Mesodermal cell (in vitro differentiated cells): ENCODE measurements at regions not wholly inside any gene's neighbourhood (a gene's known extent, or its start where the extent isn't known, plus 50 kb on each side); places are given as distances from the start of the nearest gene placed in this dataset.

Source experiments
- H3K27ac ChIP-seq: 2 replicates; pipeline ENCODE4 v1.7.0; 2013; ENCODE audit warnings: mild to moderate bottlenecking, low read depth, low read length, moderate library complexity; ENCODE audit not compliant: severe bottlenecking
- H3K36me3 ChIP-seq: 2 replicates; pipeline ENCODE4 v1.7.1; 2013; ENCODE audit warnings: mild to moderate bottlenecking, low read length, moderate library complexity; ENCODE audit not compliant: control insufficient read depth, insufficient read depth
- H3K4me1 ChIP-seq: one replicate; pipeline ENCODE4 v1.7.1; 2013; ENCODE audit warnings: mild to moderate bottlenecking, low read length; ENCODE audit not compliant: insufficient read depth, control insufficient read depth, poor library complexity, severe bottlenecking
- H3K4me3 ChIP-seq: 2 replicates; pipeline ENCODE4 v1.7.0; 2013; ENCODE audit warnings: low read length, control low read depth, mild to moderate bottlenecking; ENCODE audit not compliant: insufficient read depth, poor library complexity, severe bottlenecking; ENCODE audit errors: extremely low read depth
- H3K9me3 ChIP-seq: 2 replicates; pipeline ENCODE4 v1.7.1; 2013; ENCODE audit warnings: mild to moderate bottlenecking, low read length, moderate library complexity; ENCODE audit not compliant: control insufficient read depth
- WGBS, 2 experiments: methylation state at CpG; one replicate each; pipeline ENCODE4 v1.1.5; 2013; ENCODE audit warnings: missing lambda C conversion rate in 2 of 2; ENCODE audit not compliant: insufficient coverage in 2 of 2; 5-methylcytosine and 5-hydroxymethylcytosine counted together

- Histone ChIP-seq H3K4me3 (no peak overlapping the region), H3K9me3 (no peaks in the 10 kb centered on the region), H3K27ac (no peak overlapping the region), H3K4me1 (no peaks in the 10 kb centered on the region), H3K36me3 (no peaks in the 10 kb centered on the region)
These were observed 59.4 kb upstream of the C5orf46 start for GRCh38 chr5:147965715-147966114.

GRCh38 chr5:147963948-147964693 lies 57.8 kb upstream of the C5orf46 start:
- H3K4me3 ChIP-seq, result no peak overlapping the region
- no peaks in the 10 kb centered on the region for H3K9me3 ChIP-seq
- no peaks in the 10 kb centered on the region for H3K36me3 ChIP-seq
- no peaks in the 10 kb centered on the region for H3K4me1 ChIP-seq
- H3K27ac ChIP-seq, result peak overlapping the region; percentile 86
- 83 to 90% methylated on average over 3 to 4 of the region's 4 CpGs for WGBS, 2 experiments

- H3K4me1 ChIP-seq, result no peaks in the 10 kb centered on the region
- no peak overlapping the region for H3K4me3 ChIP-seq
- no peaks in the 10 kb centered on the region for H3K36me3 ChIP-seq
- 92 to 100% methylated on average over 2 of the region's 2 CpGs for WGBS, 2 experiments
- peak overlapping the region; percentile 86 for H3K27ac ChIP-seq
- H3K9me3 ChIP-seq, result no peaks in the 10 kb centered on the region
These were observed 57.1 kb upstream of the C5orf46 start for GRCh38 chr5:147963436-147963835.

GRCh38 chr5:147961208-147961749 lies 54.9 kb upstream of the C5orf46 start:
- no peak overlapping the region for H3K4me3 ChIP-seq
- no peaks in the 10 kb centered on the region for H3K9me3 ChIP-seq
- WGBS, 2 experiments, result no CpG with 5 or more reads among the region's 2 CpGs
- no peak overlapping the region for H3K27ac ChIP-seq
- no peaks in the 10 kb centered on the region for H3K36me3 ChIP-seq
- no peaks in the 10 kb centered on the region for H3K4me1 ChIP-seq

- H3K4me3 ChIP-seq, result no peak overlapping the region
- no peak overlapping the region for H3K27ac ChIP-seq
- H3K4me1 ChIP-seq, result no peaks in the 10 kb centered on the region
- no peaks in the 10 kb centered on the region for H3K36me3 ChIP-seq
- no peaks in the 10 kb centered on the region for H3K9me3 ChIP-seq
- WGBS, 2 experiments, result 86 to 96% methylated on average over 4 of the region's 6 CpGs
These were observed 51.6 kb upstream of the C5orf46 start for GRCh38 chr5:147957901-147958300.

GRCh38 chr5:147956842-147957223 lies 50.5 kb upstream of the C5orf46 start:
- H3K4me1 ChIP-seq, result no peaks in the 10 kb centered on the region
- H3K9me3 ChIP-seq, result no peaks in the 10 kb centered on the region
- WGBS, 2 experiments, result 62 to 85% methylated on average over 2 of the region's 2 CpGs
- H3K4me3 ChIP-seq, result no peak overlapping the region
- no peaks in the 10 kb centered on the region for H3K36me3 ChIP-seq
- H3K27ac ChIP-seq, result no peak overlapping the region

GRCh38 chr5:147956064-147956841 lies 49.9 kb upstream of the C5orf46 start:
- H3K4me1 ChIP-seq, result no peaks in the 10 kb centered on the region
- no peaks in the 10 kb centered on the region for H3K9me3 ChIP-seq
- no CpG with 5 or more reads among the region's 1 CpG for WGBS, 2 experiments
- H3K27ac ChIP-seq, result no peak overlapping the region
- no peaks in the 10 kb centered on the region for H3K36me3 ChIP-seq
- H3K4me3 ChIP-seq, result no peak overlapping the region
